Natural killer cell (primary cell): ENCODE measurements at regions not wholly inside any gene's neighbourhood (a gene's known extent, or its start where the extent isn't known, plus 50 kb on each side); places are given as distances from the start of the nearest gene placed in this dataset.

Experiments used
- ATAC-seq, 3 donors: fragments of 150-1000 bp in 2 of 3; fragments of 200-7000 bp in 1 of 3; cut with Tn5 transposase; 1 replicate in 1 of 3; 2 replicates in 2 of 3; pipeline ENCODE4 v1.10.0; 2021; ENCODE audit warnings: mild to moderate bottlenecking in 2 of 3, moderate library complexity in 2 of 3
- DNase-seq, 2 donors: peaks; one replicate each; pipeline versions ENCODE4 v3.0.0 to v3.0.0-alpha.2; 2013 to 2021; ENCODE audit warnings: mixed read lengths in 1 of 2
- H3K27ac ChIP-seq: one replicate; pipeline ENCODE4 v1.5.1; 2013; ENCODE audit warnings: mild to moderate bottlenecking, low read length
- H3K27me3 ChIP-seq: one replicate; pipeline ENCODE4 v1.6.1; 2013; ENCODE audit warnings: low read length; ENCODE audit not compliant: control insufficient read depth, insufficient read depth
- H3K36me3 ChIP-seq: one replicate; pipeline ENCODE4 v1.6.1; 2013; ENCODE audit warnings: low read length; ENCODE audit not compliant: control insufficient read depth, insufficient read depth
- H3K4me1 ChIP-seq: one replicate; pipeline ENCODE4 v1.6.1; 2013; ENCODE audit warnings: low read length; ENCODE audit not compliant: control insufficient read depth, insufficient read depth
- H3K4me3 ChIP-seq: one replicate; pipeline ENCODE4 v1.5.1; 2013; ENCODE audit warnings: low read length
- H3K9me3 ChIP-seq: one replicate; pipeline ENCODE4 v1.6.1; 2013; ENCODE audit warnings: low read length; ENCODE audit not compliant: control insufficient read depth, insufficient read depth
- H3K27ac Mint-ChIP-seq, 2 donors: one replicate each; pipeline ENCODE4 v1.8.0; 2022; ENCODE audit warnings: mild to moderate bottlenecking in 2 of 2, mixed read lengths in 2 of 2, moderate library complexity in 1 of 2
- H3K27me3 Mint-ChIP-seq, 2 donors: one replicate each; pipeline ENCODE4 v1.8.0; 2022; ENCODE audit warnings: low read depth in 2 of 2, mixed read lengths in 2 of 2
- H3K36me3 Mint-ChIP-seq: one replicate; pipeline ENCODE4 v1.8.0; 2022; ENCODE audit warnings: mixed read lengths
- H3K4me1 Mint-ChIP-seq, 2 donors: one replicate each; pipeline ENCODE4 v1.8.0; 2022; ENCODE audit warnings: mixed read lengths in 2 of 2
- H3K4me3 Mint-ChIP-seq: one replicate; pipeline ENCODE4 v1.8.0; 2022; ENCODE audit warnings: mild to moderate bottlenecking, moderate library complexity, mixed read lengths
- H3K9me3 Mint-ChIP-seq, 2 donors: one replicate each; pipeline ENCODE4 v1.8.0; 2022; ENCODE audit warnings: mixed read lengths in 2 of 2
- CTCF ChIP-seq: fragments of 200-600 bp; IDR thresholded peaks from one replicate; pipeline ENCODE4 v1.8.0; 2022; ENCODE audit warnings: antibody characterized with exemption
- WGBS: methylation state at CpG from one replicate; pipeline ENCODE4 v1.1.7; 2013; ENCODE audit warnings: missing lambda C conversion rate; ENCODE audit not compliant: insufficient coverage; 5-methylcytosine and 5-hydroxymethylcytosine counted together
- intact Hi-C: fragments of 100-400 bp; cut with micrococcal nuclease; formaldehyde crosslinking; loops from one replicate; pipeline ENCODE4 v1.14.2; 2022

GRCh38 chr16:54576785-54577184, 290.2 kb upstream of the IRX3 start:
- Mint-ChIP-seq H3K27me3 (peaks cover 10 to 41% of the 10 kb centered on the region in 2 donors), H3K4me3 (no peak overlapping the region), H3K4me1 (no peaks in the 10 kb centered on the region), H3K9me3 (peaks cover 0 to 2% of the 10 kb centered on the region in 2 donors), H3K36me3 (no peaks in the 10 kb centered on the region), H3K27ac (no peak overlapping the region)
- H3K4me3 ChIP-seq: no peak overlapping the region
- no peak overlapping the region for H3K27ac ChIP-seq
- no peaks in the 10 kb centered on the region for H3K27me3 ChIP-seq
- TF ChIP-seq CTCF: no peak
- no peaks in the 10 kb centered on the region for H3K4me1 ChIP-seq
- DNase-seq (no peak), ATAC-seq (no peak)
- WGBS: 71% methylated on average over 3 of the region's 4 CpGs
- H3K36me3 ChIP-seq: no peaks in the 10 kb centered on the region
- H3K9me3 ChIP-seq: no peaks in the 10 kb centered on the region
- intact Hi-C loops: no loop called here

- Mint-ChIP-seq H3K36me3 (no peaks in the 10 kb centered on the region), H3K4me1 (no peaks in the 10 kb centered on the region), H3K27me3 (no peaks in the 10 kb centered on the region), H3K4me3 (no peak overlapping the region), H3K9me3 (no peaks in the 10 kb centered on the region), H3K27ac (no peak overlapping the region)
- Histone ChIP-seq H3K36me3 (no peaks in the 10 kb centered on the region), H3K4me3 (no peak overlapping the region), H3K9me3 (no peaks in the 10 kb centered on the region), H3K4me1 (no peaks in the 10 kb centered on the region), H3K27ac (no peak overlapping the region), H3K27me3 (no peaks in the 10 kb centered on the region)
- intact Hi-C loops: no loop called here
- no peak for TF ChIP-seq CTCF
- ATAC-seq (no peak), DNase-seq (no peak)
- 72% methylated on average over 9 of the region's 9 CpGs for WGBS
Measured at GRCh38 chr16:54568906-54569807, 282.6 kb upstream of the IRX3 start.

- Mint-ChIP-seq H3K4me1 (no peaks in the 10 kb centered on the region), H3K27ac (no peak overlapping the region)
- WGBS: 71% methylated on average over 4 of the region's 4 CpGs
Measured at GRCh38 chr16:54564841-54565240, 278.3 kb upstream of the IRX3 start.

More at GRCh38 chr16:54564841-54565240, 278.3 kb upstream of the IRX3 start:
- no peak overlapping the region for H3K27ac ChIP-seq
- ATAC-seq (no peak), DNase-seq (no peak)
- intact Hi-C loops: no loop called here
- no peaks in the 10 kb centered on the region for H3K4me1 ChIP-seq
- H3K9me3 ChIP-seq: no peaks in the 10 kb centered on the region
- no peaks in the 10 kb centered on the region for H3K36me3 Mint-ChIP-seq
- no peaks in the 10 kb centered on the region for H3K36me3 ChIP-seq
- no peak overlapping the region for H3K4me3 ChIP-seq
- no peaks in the 10 kb centered on the region for H3K27me3 ChIP-seq
- TF ChIP-seq CTCF: no peak
- H3K27me3 Mint-ChIP-seq: no peaks in the 10 kb centered on the region
- no peak overlapping the region for H3K4me3 Mint-ChIP-seq
- H3K9me3 Mint-ChIP-seq: no peaks in the 10 kb centered on the region
